Transverse colon (tissue), 4 donors: ENCODE measurements at regions not wholly inside any gene's neighbourhood (a gene's known extent, or its start where the extent isn't known, plus 50 kb on each side); places are given as distances from the start of the nearest gene placed in this dataset.

Experiments used
- EP300 ChIP-seq: sonication (generic); formaldehyde crosslinking; IDR thresholded peaks from one replicate; pipeline ENCODE4 v1.6.1; 2017; ENCODE audit warnings: antibody characterized with exemption, low read depth
- POLR2A ChIP-seq: fragments of 450-650 bp; IDR thresholded peaks from one replicate; pipeline ENCODE4 v1.6.1; 2016; ENCODE audit warnings: antibody characterized with exemption, mild to moderate bottlenecking, moderate library complexity
- POLR2AphosphoS5 ChIP-seq, 3 donors: sonication (generic); formaldehyde crosslinking; IDR thresholded peaks; one replicate each; pipeline ENCODE4 v1.6.1; 2016; ENCODE audit warnings: antibody characterized with exemption in 3 of 3
- TF ChIP-seq, protein P1 (sequence below), 5 experiments: fragments of 200-600 bp in 3 of 5; fragments of 450-650 bp in 2 of 5; sonication (generic) in 3 of 5; IDR thresholded peaks; 1 replicate in 2 of 5; 2 replicates in 3 of 5; pipeline ENCODE4 v1.5.1; 2016 to 2017; ENCODE audit warnings: antibody characterized with exemption in 5 of 5, inconsistent platforms in 3 of 5, mild to moderate bottlenecking in 2 of 5, moderate library complexity in 1 of 5

DNA sequence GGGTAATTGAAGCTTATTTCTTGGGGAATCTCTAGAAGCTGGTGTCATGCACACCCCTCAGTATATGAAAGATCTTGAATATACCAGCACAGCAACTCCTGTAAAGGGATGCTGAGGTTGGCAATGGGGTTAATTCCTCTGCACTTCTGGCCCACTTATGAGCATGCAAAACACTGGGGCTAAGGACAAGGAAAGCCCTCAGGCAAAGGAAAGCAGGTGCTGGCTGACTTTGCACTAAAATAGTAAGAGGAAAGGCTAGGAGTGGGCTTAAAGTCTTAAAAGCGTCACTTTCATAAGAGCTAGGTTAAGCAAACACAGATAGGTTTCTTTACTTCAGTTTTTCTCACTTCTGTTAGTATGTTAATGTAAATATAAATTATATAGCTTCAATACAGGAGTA lies 572.6 kb upstream of the LUZP2 start:
- TF ChIP-seq, protein P1, sequence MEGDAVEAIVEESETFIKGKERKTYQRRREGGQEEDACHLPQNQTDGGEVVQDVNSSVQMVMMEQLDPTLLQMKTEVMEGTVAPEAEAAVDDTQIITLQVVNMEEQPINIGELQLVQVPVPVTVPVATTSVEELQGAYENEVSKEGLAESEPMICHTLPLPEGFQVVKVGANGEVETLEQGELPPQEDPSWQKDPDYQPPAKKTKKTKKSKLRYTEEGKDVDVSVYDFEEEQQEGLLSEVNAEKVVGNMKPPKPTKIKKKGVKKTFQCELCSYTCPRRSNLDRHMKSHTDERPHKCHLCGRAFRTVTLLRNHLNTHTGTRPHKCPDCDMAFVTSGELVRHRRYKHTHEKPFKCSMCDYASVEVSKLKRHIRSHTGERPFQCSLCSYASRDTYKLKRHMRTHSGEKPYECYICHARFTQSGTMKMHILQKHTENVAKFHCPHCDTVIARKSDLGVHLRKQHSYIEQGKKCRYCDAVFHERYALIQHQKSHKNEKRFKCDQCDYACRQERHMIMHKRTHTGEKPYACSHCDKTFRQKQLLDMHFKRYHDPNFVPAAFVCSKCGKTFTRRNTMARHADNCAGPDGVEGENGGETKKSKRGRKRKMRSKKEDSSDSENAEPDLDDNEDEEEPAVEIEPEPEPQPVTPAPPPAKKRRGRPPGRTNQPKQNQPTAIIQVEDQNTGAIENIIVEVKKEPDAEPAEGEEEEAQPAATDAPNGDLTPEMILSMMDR (IDR thresholded peaks at IDR 0.05) = no peak
- TF ChIP-seq POLR2A = no peak
- no peak for TF ChIP-seq POLR2AphosphoS5 (IDR thresholded peaks at IDR 0.05)
- no peak for TF ChIP-seq EP300
